CD4-positive, CD25-positive, alpha-beta regulatory T cell (primary cell): ENCODE measurements at regions not wholly inside any gene's neighbourhood (a gene's known extent, or its start where the extent isn't known, plus 50 kb on each side); places are given as distances from the start of the nearest gene placed in this dataset.
A peak's percentile ranks its signal among the peaks of the same experiment; 100 is the strongest.

Experiments
- ATAC-seq, 2 donors: fragments of 150-1000 bp; cut with Tn5 transposase; one replicate each; pipeline ENCODE4 v1.10.0; 2021; ENCODE audit warnings: low read depth in 2 of 2, moderate number of reproducible peaks in 2 of 2, moderate library complexity in 1 of 2
- DNase-seq, 3 donors: peaks; one replicate each; pipeline versions ENCODE4 v3.0.0 to v3.0.0-alpha.2; 2012 to 2022; ENCODE audit warnings: mixed read lengths in 1 of 3
- H3K27ac ChIP-seq: one replicate; pipeline ENCODE4 v1.7.0; 2013; ENCODE audit warnings: mild to moderate bottlenecking, low read length; ENCODE audit not compliant: insufficient read depth, poor library complexity, severe bottlenecking
- H3K27me3 ChIP-seq: one replicate; pipeline ENCODE4 v1.7.0; 2013; ENCODE audit warnings: low read length; ENCODE audit not compliant: control insufficient read depth, insufficient read depth
- H3K36me3 ChIP-seq: one replicate; pipeline ENCODE4 v1.7.0; 2013; ENCODE audit warnings: mild to moderate bottlenecking, low read length, moderate library complexity; ENCODE audit not compliant: control insufficient read depth, insufficient read depth
- H3K4me1 ChIP-seq: 2 replicates; pipeline ENCODE4 v1.7.0; 2013; ENCODE audit warnings: mild to moderate bottlenecking, low read length; ENCODE audit not compliant: insufficient read depth, control insufficient read depth, poor library complexity, severe bottlenecking
- H3K4me3 ChIP-seq: one replicate; pipeline ENCODE4 v1.7.0; 2013; ENCODE audit warnings: low read depth, mild to moderate bottlenecking, low read length, moderate library complexity
- H3K9me3 ChIP-seq, 2 experiments: 1 replicate in 1 of 2; 2 replicates in 1 of 2; pipeline ENCODE4 v1.7.0; 2013; ENCODE audit warnings: low read length in 2 of 2, mild to moderate bottlenecking in 1 of 2, moderate library complexity in 1 of 2; ENCODE audit not compliant: control insufficient read depth in 2 of 2
- H3K27ac Mint-ChIP-seq, 3 donors: one replicate each; pipeline ENCODE4 v1.8.0; 2020 to 2022; ENCODE audit warnings: mild to moderate bottlenecking in 3 of 3, mixed read lengths in 3 of 3, moderate library complexity in 2 of 3
- H3K27me3 Mint-ChIP-seq: one replicate; pipeline ENCODE4 v1.8.0; 2022; ENCODE audit warnings: mild to moderate bottlenecking, mixed read lengths
- H3K36me3 Mint-ChIP-seq: one replicate; pipeline ENCODE4 v1.8.0; 2020; ENCODE audit warnings: mixed read lengths
- H3K4me1 Mint-ChIP-seq, 4 donors: one replicate each; pipeline ENCODE4 v1.8.0; 2020 to 2022; ENCODE audit warnings: mixed read lengths in 4 of 4, mild to moderate bottlenecking in 1 of 4
- H3K4me3 Mint-ChIP-seq, 4 donors: one replicate each; pipeline ENCODE4 v1.8.0; 2020 to 2022; ENCODE audit warnings: mild to moderate bottlenecking in 4 of 4, mixed read lengths in 4 of 4, moderate library complexity in 3 of 4
- H3K9me3 Mint-ChIP-seq, 7 donors: one replicate each; pipeline ENCODE4 v1.8.0; 2020 to 2022; ENCODE audit warnings: mixed read lengths in 7 of 7, mild to moderate bottlenecking in 3 of 7, moderate library complexity in 2 of 7

GRCh38 chr2:144597894-144598593, 78.1 kb upstream of the ZEB2 start:
- Histone ChIP-seq H3K4me1 (no peaks in the 10 kb centered on the region), H3K27ac (no peak overlapping the region), H3K27me3 (peaks cover 3% of the 10 kb centered on the region), H3K9me3 (no peaks in the 10 kb centered on the region), H3K4me3 (no peak overlapping the region), H3K36me3 (no peaks in the 10 kb centered on the region)
- H3K27me3 Mint-ChIP-seq, result peaks cover 5% of the 10 kb centered on the region
- ATAC-seq (no peak), DNase-seq (no peak)
- peaks cover 0 to 11% (median 5%) of the 10 kb centered on the region in 4 donors for H3K4me1 Mint-ChIP-seq
- peaks cover 0 to 2% (median 0%) of the 10 kb centered on the region in 7 donors for H3K9me3 Mint-ChIP-seq
- no peak overlapping the region for H3K27ac Mint-ChIP-seq
- no peaks in the 10 kb centered on the region for H3K36me3 Mint-ChIP-seq
- no peak overlapping the region for H3K4me3 Mint-ChIP-seq

GRCh38 chr2:144597388-144597787, 77.5 kb upstream of the ZEB2 start:
- Histone ChIP-seq H3K27me3 (peaks cover 3% of the 10 kb centered on the region), H3K36me3 (no peaks in the 10 kb centered on the region), H3K27ac (no peak overlapping the region), H3K9me3 (no peaks in the 10 kb centered on the region), H3K4me1 (no peaks in the 10 kb centered on the region), H3K4me3 (no peak overlapping the region)
- Mint-ChIP-seq H3K36me3 (no peaks in the 10 kb centered on the region), H3K27ac (no peak overlapping the region), H3K4me1 (peaks cover 0 to 11% (median 5%) of the 10 kb centered on the region in 4 donors), H3K9me3 (peaks cover 0 to 2% (median 0%) of the 10 kb centered on the region in 7 donors), H3K4me3 (no peak overlapping the region), H3K27me3 (peaks cover 5% of the 10 kb centered on the region)
- DNase-seq, result no peak
- ATAC-seq, result no peak

- peaks cover 3 to 11% (median 6%) of the 10 kb centered on the region in 4 donors for H3K4me1 Mint-ChIP-seq
- Histone ChIP-seq H3K27ac (no peak overlapping the region), H3K4me3 (no peak overlapping the region), H3K27me3 (peaks cover 3% of the 10 kb centered on the region), H3K9me3 (no peaks in the 10 kb centered on the region), H3K36me3 (no peaks in the 10 kb centered on the region), H3K4me1 (no peaks in the 10 kb centered on the region)
- peaks cover 0 to 2% (median 0%) of the 10 kb centered on the region in 7 donors for H3K9me3 Mint-ChIP-seq
- H3K36me3 Mint-ChIP-seq, result no peaks in the 10 kb centered on the region
- H3K27ac Mint-ChIP-seq, result no peak overlapping the region
- DNase-seq (peak in 1 of 3 donors; percentile 7), ATAC-seq (no peak)
- H3K4me3 Mint-ChIP-seq, result no peak overlapping the region
- peaks cover 5% of the 10 kb centered on the region for H3K27me3 Mint-ChIP-seq
Observed at GRCh38 chr2:144596073-144596871, 76.4 kb upstream of the ZEB2 start.

- no peak overlapping the region for H3K27ac Mint-ChIP-seq
- H3K9me3 Mint-ChIP-seq, result peaks cover 0 to 2% (median 0%) of the 10 kb centered on the region in 7 donors
- Histone ChIP-seq H3K4me1 (no peaks in the 10 kb centered on the region), H3K36me3 (no peaks in the 10 kb centered on the region), H3K27me3 (peaks cover 3% of the 10 kb centered on the region), H3K9me3 (no peaks in the 10 kb centered on the region), H3K27ac (no peak overlapping the region), H3K4me3 (no peak overlapping the region)
- peaks cover 5% of the 10 kb centered on the region for H3K27me3 Mint-ChIP-seq
- no peaks in the 10 kb centered on the region for H3K36me3 Mint-ChIP-seq
- no peak for ATAC-seq
- DNase-seq, result no peak
- H3K4me3 Mint-ChIP-seq, result no peak overlapping the region
- H3K4me1 Mint-ChIP-seq, result peaks cover 3 to 11% (median 6%) of the 10 kb centered on the region in 4 donors
Observed at GRCh38 chr2:144595686-144596072, 75.8 kb upstream of the ZEB2 start.

GRCh38 chr2:144595279-144595678, 75.4 kb upstream of the ZEB2 start:
- no peaks in the 10 kb centered on the region for H3K4me1 ChIP-seq
- Mint-ChIP-seq H3K4me1 (peaks cover 3 to 11% (median 6%) of the 10 kb centered on the region in 4 donors), H3K36me3 (no peaks in the 10 kb centered on the region), H3K9me3 (peaks cover 0 to 2% (median 0%) of the 10 kb centered on the region in 7 donors), H3K27me3 (peaks cover 5% of the 10 kb centered on the region), H3K27ac (no peak overlapping the region), H3K4me3 (no peak overlapping the region)
- DNase-seq, result no peak
- ATAC-seq, result no peak
- no peaks in the 10 kb centered on the region for H3K9me3 ChIP-seq
- no peaks in the 10 kb centered on the region for H3K36me3 ChIP-seq
- H3K4me3 ChIP-seq, result no peak overlapping the region
- peaks cover 3% of the 10 kb centered on the region for H3K27me3 ChIP-seq
- no peak overlapping the region for H3K27ac ChIP-seq

GRCh38 chr2:144593803-144594202, 73.9 kb upstream of the ZEB2 start:
- H3K4me1 Mint-ChIP-seq, result peaks cover 3 to 11% (median 6%) of the 10 kb centered on the region in 4 donors
- ATAC-seq (no peak), DNase-seq (no peak)

GRCh38 chr2:144592500-144593256, 72.8 kb upstream of the ZEB2 start:
- Mint-ChIP-seq H3K27ac (no peak overlapping the region), H3K4me3 (no peak overlapping the region), H3K4me1 (peaks cover 3 to 11% (median 6%) of the 10 kb centered on the region in 4 donors), H3K9me3 (peaks cover 0 to under 1% (median 0%) of the 10 kb centered on the region in 7 donors), H3K36me3 (no peaks in the 10 kb centered on the region), H3K27me3 (peaks cover 10% of the 10 kb centered on the region)
- Histone ChIP-seq H3K36me3 (no peaks in the 10 kb centered on the region), H3K9me3 (no peaks in the 10 kb centered on the region), H3K27me3 (peaks cover 1% of the 10 kb centered on the region), H3K27ac (no peak overlapping the region), H3K4me3 (no peak overlapping the region), H3K4me1 (no peaks in the 10 kb centered on the region)
- DNase-seq (no peak), ATAC-seq (no peak)

More at GRCh38 chr2:144593803-144594202, 73.9 kb upstream of the ZEB2 start:
- Mint-ChIP-seq H3K27me3 (peaks cover 5% of the 10 kb centered on the region), H3K36me3 (no peaks in the 10 kb centered on the region), H3K9me3 (peaks cover 0 to 2% (median 0%) of the 10 kb centered on the region in 7 donors), H3K4me3 (no peak overlapping the region), H3K27ac (no peak overlapping the region)
- Histone ChIP-seq H3K27me3 (peaks cover 3% of the 10 kb centered on the region), H3K9me3 (no peaks in the 10 kb centered on the region), H3K4me3 (no peak overlapping the region), H3K4me1 (no peaks in the 10 kb centered on the region), H3K27ac (no peak overlapping the region), H3K36me3 (no peaks in the 10 kb centered on the region)
